ENCODE measurements at regions not wholly inside any gene's neighbourhood (a gene's known extent, or its start where the extent isn't known, plus 50 kb on each side); places are given as distances from the start of the nearest gene placed in this dataset.

GRCh38 chr2:128544321-128545037 lies 225.8 kb upstream of the HS6ST1 start:
- H3K27ac Mint-ChIP-seq, result no peak overlapping the region
- no peaks in the 10 kb centered on the region for H3K36me3 Mint-ChIP-seq
- H3K4me1 Mint-ChIP-seq, result no peaks in the 10 kb centered on the region
- H3K27me3 Mint-ChIP-seq, result no peaks in the 10 kb centered on the region
- H3K4me3 Mint-ChIP-seq, result no peak overlapping the region
- H3K9me3 Mint-ChIP-seq, result no peaks in the 10 kb centered on the region
- no peak for DNase-seq

GRCh38 chr2:128545085-128545484 lies 226.4 kb upstream of the HS6ST1 start:
- no peak for DNase-seq
- Mint-ChIP-seq H3K27ac (no peak overlapping the region), H3K36me3 (no peaks in the 10 kb centered on the region), H3K4me3 (no peak overlapping the region), H3K4me1 (no peaks in the 10 kb centered on the region), H3K27me3 (no peaks in the 10 kb centered on the region), H3K9me3 (no peaks in the 10 kb centered on the region)

GRCh38 chr2:128545829-128546228 lies 227.2 kb upstream of the HS6ST1 start:
- Mint-ChIP-seq H3K4me3 (no peak overlapping the region), H3K4me1 (no peaks in the 10 kb centered on the region), H3K27ac (no peak overlapping the region), H3K36me3 (no peaks in the 10 kb centered on the region), H3K27me3 (no peaks in the 10 kb centered on the region), H3K9me3 (no peaks in the 10 kb centered on the region)
- DNase-seq, result no peak

GRCh38 chr2:128547667-128548066 lies 229.0 kb upstream of the HS6ST1 start:
- DNase-seq, result no peak
- Mint-ChIP-seq H3K4me1 (no peaks in the 10 kb centered on the region), H3K27me3 (no peaks in the 10 kb centered on the region), H3K4me3 (no peak overlapping the region), H3K36me3 (no peaks in the 10 kb centered on the region), H3K9me3 (no peaks in the 10 kb centered on the region), H3K27ac (no peak overlapping the region)

GRCh38 chr2:128548461-128548891 lies 229.8 kb upstream of the HS6ST1 start:
- no peaks in the 10 kb centered on the region for H3K4me1 Mint-ChIP-seq
- no peaks in the 10 kb centered on the region for H3K36me3 Mint-ChIP-seq
- H3K9me3 Mint-ChIP-seq, result no peaks in the 10 kb centered on the region
- no peaks in the 10 kb centered on the region for H3K27me3 Mint-ChIP-seq
- H3K4me3 Mint-ChIP-seq, result no peak overlapping the region
- DNase-seq, result no peak
- no peak overlapping the region for H3K27ac Mint-ChIP-seq

GRCh38 chr2:128549094-128549493 lies 230.4 kb upstream of the HS6ST1 start:
- no peaks in the 10 kb centered on the region for H3K27me3 Mint-ChIP-seq
- H3K36me3 Mint-ChIP-seq, result no peaks in the 10 kb centered on the region
- no peak for DNase-seq
- no peaks in the 10 kb centered on the region for H3K4me1 Mint-ChIP-seq
- no peaks in the 10 kb centered on the region for H3K9me3 Mint-ChIP-seq
- H3K27ac Mint-ChIP-seq, result no peak overlapping the region
- no peak overlapping the region for H3K4me3 Mint-ChIP-seq

GRCh38 chr2:128549646-128550260 lies 231.1 kb upstream of the HS6ST1 start:
- H3K4me3 Mint-ChIP-seq, result no peak overlapping the region
- H3K27me3 Mint-ChIP-seq, result no peaks in the 10 kb centered on the region
- no peaks in the 10 kb centered on the region for H3K4me1 Mint-ChIP-seq
- H3K27ac Mint-ChIP-seq, result no peak overlapping the region
- no peaks in the 10 kb centered on the region for H3K9me3 Mint-ChIP-seq
- H3K36me3 Mint-ChIP-seq, result no peaks in the 10 kb centered on the region
- DNase-seq, result no peak

- Mint-ChIP-seq H3K4me1 (no peaks in the 10 kb centered on the region), H3K27ac (no peak overlapping the region), H3K36me3 (no peaks in the 10 kb centered on the region), H3K9me3 (no peaks in the 10 kb centered on the region), H3K4me3 (no peak overlapping the region), H3K27me3 (no peaks in the 10 kb centered on the region)
- DNase-seq, result no peak
These were observed 231.7 kb upstream of the HS6ST1 start for GRCh38 chr2:128550389-128550788.

- Mint-ChIP-seq H3K4me3 (no peak overlapping the region), H3K27me3 (no peaks in the 10 kb centered on the region), H3K9me3 (no peaks in the 10 kb centered on the region), H3K4me1 (no peaks in the 10 kb centered on the region), H3K27ac (no peak overlapping the region), H3K36me3 (no peaks in the 10 kb centered on the region)
- no peak for DNase-seq
These were observed 232.2 kb upstream of the HS6ST1 start for GRCh38 chr2:128550801-128551416.

- H3K27me3 Mint-ChIP-seq, result no peaks in the 10 kb centered on the region
- no peak overlapping the region for H3K4me3 Mint-ChIP-seq
- no peak overlapping the region for H3K27ac Mint-ChIP-seq
- H3K36me3 Mint-ChIP-seq, result no peaks in the 10 kb centered on the region
- DNase-seq, result no peak
- no peaks in the 10 kb centered on the region for H3K9me3 Mint-ChIP-seq
- no peaks in the 10 kb centered on the region for H3K4me1 Mint-ChIP-seq
These were observed 232.8 kb upstream of the HS6ST1 start for GRCh38 chr2:128551435-128551834.

- Mint-ChIP-seq H3K4me3 (no peak overlapping the region), H3K36me3 (no peaks in the 10 kb centered on the region), H3K4me1 (no peaks in the 10 kb centered on the region), H3K27me3 (no peaks in the 10 kb centered on the region), H3K27ac (no peak overlapping the region), H3K9me3 (no peaks in the 10 kb centered on the region)
- no peak for DNase-seq
These were observed 233.6 kb upstream of the HS6ST1 start for GRCh38 chr2:128552141-128552805.

GRCh38 chr2:128552806-128553551 lies 234.3 kb upstream of the HS6ST1 start:
- Mint-ChIP-seq H3K27ac (no peak overlapping the region), H3K4me1 (no peaks in the 10 kb centered on the region), H3K4me3 (no peak overlapping the region), H3K27me3 (no peaks in the 10 kb centered on the region), H3K36me3 (no peaks in the 10 kb centered on the region), H3K9me3 (no peaks in the 10 kb centered on the region)
- no peak for DNase-seq

- H3K4me1 Mint-ChIP-seq, result no peaks in the 10 kb centered on the region
- H3K27ac Mint-ChIP-seq, result no peak overlapping the region
- no peaks in the 10 kb centered on the region for H3K36me3 Mint-ChIP-seq
- H3K27me3 Mint-ChIP-seq, result no peaks in the 10 kb centered on the region
- no peaks in the 10 kb centered on the region for H3K9me3 Mint-ChIP-seq
- H3K4me3 Mint-ChIP-seq, result no peak overlapping the region
- no peak for DNase-seq
These were observed 235.6 kb upstream of the HS6ST1 start for GRCh38 chr2:128554151-128554769.

- no peak overlapping the region for H3K4me3 Mint-ChIP-seq
- no peaks in the 10 kb centered on the region for H3K36me3 Mint-ChIP-seq
- no peaks in the 10 kb centered on the region for H3K9me3 Mint-ChIP-seq
- H3K27ac Mint-ChIP-seq, result no peak overlapping the region
- no peak for DNase-seq
- no peaks in the 10 kb centered on the region for H3K27me3 Mint-ChIP-seq
- H3K4me1 Mint-ChIP-seq, result no peaks in the 10 kb centered on the region
These were observed 236.8 kb upstream of the HS6ST1 start for GRCh38 chr2:128555433-128555832.

Data from activated naive CD8-positive, alpha-beta T cell treated with anti-CD3 and anti-CD28 coated beads for 36 hours (primary cell).